Esophagus squamous epithelium (tissue), 4 donors: ENCODE measurements at regions not wholly inside any gene's neighbourhood (a gene's known extent, or its start where the extent isn't known, plus 50 kb on each side); places are given as distances from the start of the nearest gene placed in this dataset.

Experiments
- POLR2A ChIP-seq, 4 donors: fragments of 450-650 bp; IDR thresholded peaks; one replicate each; pipeline ENCODE4 v1.6.1; 2017; ENCODE audit warnings: antibody characterized with exemption in 4 of 4, mild to moderate bottlenecking in 4 of 4, moderate library complexity in 3 of 4
- TF ChIP-seq, protein P1 (sequence below), 6 experiments: fragments of 450-650 bp in 4 of 6; fragments of 200-600 bp in 2 of 6; sonication (generic) in 2 of 6; IDR thresholded peaks; one replicate each; pipeline ENCODE4 v1.5.1; 2016 to 2019; ENCODE audit warnings: antibody characterized with exemption in 6 of 6, mild to moderate bottlenecking in 4 of 6, moderate library complexity in 4 of 6

GRCh38 chr2:13143451-13143850 lies 426.7 kb downstream of the TRIB2 start:
- TF ChIP-seq, protein P1, sequence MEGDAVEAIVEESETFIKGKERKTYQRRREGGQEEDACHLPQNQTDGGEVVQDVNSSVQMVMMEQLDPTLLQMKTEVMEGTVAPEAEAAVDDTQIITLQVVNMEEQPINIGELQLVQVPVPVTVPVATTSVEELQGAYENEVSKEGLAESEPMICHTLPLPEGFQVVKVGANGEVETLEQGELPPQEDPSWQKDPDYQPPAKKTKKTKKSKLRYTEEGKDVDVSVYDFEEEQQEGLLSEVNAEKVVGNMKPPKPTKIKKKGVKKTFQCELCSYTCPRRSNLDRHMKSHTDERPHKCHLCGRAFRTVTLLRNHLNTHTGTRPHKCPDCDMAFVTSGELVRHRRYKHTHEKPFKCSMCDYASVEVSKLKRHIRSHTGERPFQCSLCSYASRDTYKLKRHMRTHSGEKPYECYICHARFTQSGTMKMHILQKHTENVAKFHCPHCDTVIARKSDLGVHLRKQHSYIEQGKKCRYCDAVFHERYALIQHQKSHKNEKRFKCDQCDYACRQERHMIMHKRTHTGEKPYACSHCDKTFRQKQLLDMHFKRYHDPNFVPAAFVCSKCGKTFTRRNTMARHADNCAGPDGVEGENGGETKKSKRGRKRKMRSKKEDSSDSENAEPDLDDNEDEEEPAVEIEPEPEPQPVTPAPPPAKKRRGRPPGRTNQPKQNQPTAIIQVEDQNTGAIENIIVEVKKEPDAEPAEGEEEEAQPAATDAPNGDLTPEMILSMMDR (IDR thresholded peaks at IDR 0.05) = no peak
- no peak for TF ChIP-seq POLR2A (IDR thresholded peaks at IDR 0.05)
